ENCODE measurements at regions not wholly inside any gene's neighbourhood (a gene's known extent, or its start where the extent isn't known, plus 50 kb on each side); places are given as distances from the start of the nearest gene placed in this dataset.

DNA sequence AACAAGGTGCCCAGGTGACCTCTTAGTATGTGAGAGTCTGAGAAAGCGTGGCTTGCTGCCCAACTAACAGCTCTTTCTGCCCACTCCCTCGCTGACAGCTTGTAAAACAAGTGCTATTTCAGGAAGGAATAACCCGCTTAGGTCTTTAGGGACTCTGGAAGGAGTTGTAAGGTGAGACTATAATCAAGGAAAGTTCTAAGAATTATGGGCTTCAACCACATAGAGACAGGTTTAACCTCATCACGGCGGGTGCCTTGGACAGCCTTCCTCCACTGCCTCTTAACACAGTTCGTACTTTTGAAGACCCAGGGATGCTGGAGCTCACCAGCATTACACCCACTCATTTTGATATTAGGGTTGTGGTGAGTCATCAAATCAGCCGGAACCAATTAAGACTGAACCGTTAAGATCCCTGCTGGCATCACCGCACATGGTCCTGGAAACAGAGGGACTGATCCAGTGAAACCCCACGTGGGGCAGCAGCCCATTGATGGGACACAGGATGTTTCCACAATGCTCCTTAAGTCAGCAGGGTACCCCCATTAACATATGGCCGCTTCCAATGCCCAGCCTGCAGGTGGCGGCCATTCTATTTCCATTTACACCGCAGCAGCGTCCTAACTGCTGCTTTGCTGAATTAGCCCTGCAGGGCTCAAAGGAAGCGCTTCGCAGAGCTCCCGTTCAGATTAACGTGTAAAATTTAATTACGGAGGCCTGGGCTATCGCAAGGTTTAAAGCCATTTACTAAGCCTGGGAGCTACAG, 176.6 kb upstream of the SDK2 start:
- Mint-ChIP-seq H3K27ac (ENCODE audit: unreplicated experiment) (no peak overlapping the region), H3K4me3 (ENCODE audit: unreplicated experiment) (no peak overlapping the region), H3K4me1 (ENCODE audit: low read depth, unreplicated experiment) (peaks cover 4% of the 10 kb centered on the region), H3K9me3 (ENCODE audit: unreplicated experiment) (peaks cover 10% of the 10 kb centered on the region), H3K27me3 (ENCODE audit: unreplicated experiment) (no peaks in the 10 kb centered on the region), H3K36me3 (ENCODE audit: unreplicated experiment) (peaks cover 11% of the 10 kb centered on the region)
- TF ChIP-seq, protein P1, sequence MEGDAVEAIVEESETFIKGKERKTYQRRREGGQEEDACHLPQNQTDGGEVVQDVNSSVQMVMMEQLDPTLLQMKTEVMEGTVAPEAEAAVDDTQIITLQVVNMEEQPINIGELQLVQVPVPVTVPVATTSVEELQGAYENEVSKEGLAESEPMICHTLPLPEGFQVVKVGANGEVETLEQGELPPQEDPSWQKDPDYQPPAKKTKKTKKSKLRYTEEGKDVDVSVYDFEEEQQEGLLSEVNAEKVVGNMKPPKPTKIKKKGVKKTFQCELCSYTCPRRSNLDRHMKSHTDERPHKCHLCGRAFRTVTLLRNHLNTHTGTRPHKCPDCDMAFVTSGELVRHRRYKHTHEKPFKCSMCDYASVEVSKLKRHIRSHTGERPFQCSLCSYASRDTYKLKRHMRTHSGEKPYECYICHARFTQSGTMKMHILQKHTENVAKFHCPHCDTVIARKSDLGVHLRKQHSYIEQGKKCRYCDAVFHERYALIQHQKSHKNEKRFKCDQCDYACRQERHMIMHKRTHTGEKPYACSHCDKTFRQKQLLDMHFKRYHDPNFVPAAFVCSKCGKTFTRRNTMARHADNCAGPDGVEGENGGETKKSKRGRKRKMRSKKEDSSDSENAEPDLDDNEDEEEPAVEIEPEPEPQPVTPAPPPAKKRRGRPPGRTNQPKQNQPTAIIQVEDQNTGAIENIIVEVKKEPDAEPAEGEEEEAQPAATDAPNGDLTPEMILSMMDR (IDR thresholded peaks at IDR 0.05; ENCODE audit: partially characterized antibody, unreplicated experiment) = no peak
- peak; percentile 33 for DNase-seq

DNA sequence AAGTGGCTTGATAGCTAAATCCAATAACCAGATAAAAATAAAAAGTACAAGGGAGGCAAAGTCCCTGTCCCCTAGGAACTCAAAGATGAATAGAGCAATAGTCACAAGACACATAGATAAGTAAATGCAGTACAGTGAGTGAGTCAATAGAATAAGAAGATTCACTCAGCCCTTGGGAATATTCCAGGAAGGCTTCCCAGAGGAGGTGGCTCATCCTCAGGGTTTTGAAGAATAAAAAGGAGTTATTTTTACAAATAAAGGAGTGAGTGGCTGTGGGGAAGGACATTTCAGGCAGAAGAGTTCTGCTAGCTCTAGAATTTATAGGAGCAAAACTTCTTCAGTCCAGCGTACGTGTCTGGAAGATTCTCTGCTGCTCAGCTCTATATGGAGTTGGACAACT, 177.4 kb upstream of the SDK2 start:
- H3K9me3 Mint-ChIP-seq (ENCODE audit: unreplicated experiment) = peaks cover 11% of the 10 kb centered on the region
- peaks cover 11% of the 10 kb centered on the region for H3K36me3 Mint-ChIP-seq (ENCODE audit: unreplicated experiment)
- no peaks in the 10 kb centered on the region for H3K27me3 Mint-ChIP-seq (ENCODE audit: unreplicated experiment)
- TF ChIP-seq, protein P1 (IDR thresholded peaks at IDR 0.05; ENCODE audit: partially characterized antibody, unreplicated experiment) = no peak
- H3K4me3 Mint-ChIP-seq (ENCODE audit: unreplicated experiment) = no peak overlapping the region
- H3K4me1 Mint-ChIP-seq (ENCODE audit: low read depth, unreplicated experiment) = peaks cover 4% of the 10 kb centered on the region
- no peak overlapping the region for H3K27ac Mint-ChIP-seq (ENCODE audit: unreplicated experiment)
- no peak for DNase-seq

DNA sequence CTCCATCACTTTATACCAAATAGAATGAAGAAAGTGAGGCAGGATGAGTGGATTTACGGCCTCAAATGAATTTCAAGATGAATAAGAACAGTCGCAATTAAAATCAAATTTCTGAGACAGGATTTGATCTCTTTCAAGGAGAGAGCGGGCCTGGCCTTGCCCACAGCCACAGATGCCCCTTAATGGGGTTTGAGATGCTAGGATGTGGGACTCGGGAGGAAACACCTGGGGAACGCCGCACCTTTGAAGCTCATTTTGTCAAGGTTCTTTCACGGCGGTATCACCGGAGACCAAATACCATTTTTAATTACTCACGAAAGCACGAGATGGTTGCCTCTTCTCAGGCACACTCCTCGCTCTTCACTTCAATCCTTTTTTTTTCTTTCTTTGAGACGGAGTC, 178.1 kb upstream of the SDK2 start:
- H3K27ac Mint-ChIP-seq (ENCODE audit: unreplicated experiment) = no peak overlapping the region
- peaks cover 4% of the 10 kb centered on the region for H3K4me1 Mint-ChIP-seq (ENCODE audit: low read depth, unreplicated experiment)
- H3K27me3 Mint-ChIP-seq (ENCODE audit: unreplicated experiment) = no peaks in the 10 kb centered on the region
- peaks cover 11% of the 10 kb centered on the region for H3K9me3 Mint-ChIP-seq (ENCODE audit: unreplicated experiment)
- no peak for DNase-seq
- H3K36me3 Mint-ChIP-seq (ENCODE audit: unreplicated experiment) = peaks cover 11% of the 10 kb centered on the region
- H3K4me3 Mint-ChIP-seq (ENCODE audit: unreplicated experiment) = no peak overlapping the region
- TF ChIP-seq, protein P1 (IDR thresholded peaks at IDR 0.05; ENCODE audit: partially characterized antibody, unreplicated experiment) = no peak

DNA sequence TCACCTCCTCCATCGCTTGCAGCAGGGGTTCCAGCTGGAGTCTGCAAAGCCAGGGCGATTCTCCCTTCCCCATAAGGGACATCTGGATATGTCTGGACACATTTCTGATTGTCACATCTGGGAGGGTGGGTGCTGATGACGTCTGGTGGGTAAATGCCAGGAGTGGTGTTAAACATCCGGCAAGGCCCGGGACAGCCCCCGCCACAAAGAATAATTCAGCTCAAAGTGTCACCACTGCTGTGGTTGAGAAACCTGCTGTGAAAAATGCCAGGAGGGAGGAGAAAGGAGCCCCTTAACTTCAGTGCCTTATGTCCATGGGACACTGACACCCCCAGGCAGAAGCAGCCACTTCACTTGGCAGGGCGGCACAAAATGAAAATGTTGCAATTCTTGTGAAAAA, 179.4 kb upstream of the SDK2 start:
- Mint-ChIP-seq H3K4me1 (ENCODE audit: low read depth, unreplicated experiment) (peaks cover 7% of the 10 kb centered on the region), H3K36me3 (ENCODE audit: unreplicated experiment) (peaks cover 3% of the 10 kb centered on the region)
- no peak for DNase-seq

DNA sequence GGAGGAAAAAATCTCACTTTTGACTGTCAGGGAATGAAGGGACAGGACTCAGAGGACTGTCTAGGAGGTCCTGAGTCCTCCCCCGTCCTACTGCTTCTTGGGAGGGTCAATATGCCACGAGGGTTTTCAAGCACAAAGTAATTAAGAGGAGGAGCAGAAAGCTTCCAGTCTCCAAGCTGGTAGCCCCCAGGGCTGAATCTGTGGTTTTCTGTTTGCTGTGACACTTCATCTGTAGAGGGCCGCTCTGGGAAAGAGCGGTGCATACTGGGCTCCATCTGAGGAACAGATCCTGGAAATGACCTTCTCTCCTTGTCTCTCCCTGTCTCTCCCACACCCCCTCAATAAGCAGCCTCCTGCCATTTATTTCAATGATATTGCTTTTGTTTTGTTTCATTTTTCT, 180.1 kb upstream of the SDK2 start:
- peaks cover 10% of the 10 kb centered on the region for H3K4me1 Mint-ChIP-seq (ENCODE audit: low read depth, unreplicated experiment)
- peak overlapping the region; percentile 38 for H3K27ac Mint-ChIP-seq (ENCODE audit: unreplicated experiment)
- no peak for DNase-seq

More for the DNA sequence above, 179.4 kb upstream of the SDK2 start:
- Mint-ChIP-seq H3K9me3 (ENCODE audit: unreplicated experiment) (peaks cover 9% of the 10 kb centered on the region), H3K27me3 (ENCODE audit: unreplicated experiment) (no peaks in the 10 kb centered on the region), H3K4me3 (ENCODE audit: unreplicated experiment) (no peak overlapping the region), H3K27ac (ENCODE audit: unreplicated experiment) (no peak overlapping the region)
- TF ChIP-seq, protein P1 (IDR thresholded peaks at IDR 0.05; ENCODE audit: partially characterized antibody, unreplicated experiment) = no peak

More for the DNA sequence above, 180.1 kb upstream of the SDK2 start:
- no peaks in the 10 kb centered on the region for H3K36me3 Mint-ChIP-seq (ENCODE audit: unreplicated experiment)
- TF ChIP-seq, protein P1 (IDR thresholded peaks at IDR 0.05; ENCODE audit: partially characterized antibody, unreplicated experiment) = no peak
- peaks cover 8% of the 10 kb centered on the region for H3K9me3 Mint-ChIP-seq (ENCODE audit: unreplicated experiment)
- peaks cover 1% of the 10 kb centered on the region for H3K27me3 Mint-ChIP-seq (ENCODE audit: unreplicated experiment)
- no peak overlapping the region for H3K4me3 Mint-ChIP-seq (ENCODE audit: unreplicated experiment)

All from glutamatergic neuron (in vitro differentiated cells).